ENCODE measurements at regions not wholly inside any gene's neighbourhood (a gene's known extent, or its start where the extent isn't known, plus 50 kb on each side); places are given as distances from the start of the nearest gene placed in this dataset.
"Not testable (repeated sequence)": the region's sequence is repeated elsewhere in the genome, so short reads cannot be mapped to it uniquely, and the experiment has no call there.

DNA sequence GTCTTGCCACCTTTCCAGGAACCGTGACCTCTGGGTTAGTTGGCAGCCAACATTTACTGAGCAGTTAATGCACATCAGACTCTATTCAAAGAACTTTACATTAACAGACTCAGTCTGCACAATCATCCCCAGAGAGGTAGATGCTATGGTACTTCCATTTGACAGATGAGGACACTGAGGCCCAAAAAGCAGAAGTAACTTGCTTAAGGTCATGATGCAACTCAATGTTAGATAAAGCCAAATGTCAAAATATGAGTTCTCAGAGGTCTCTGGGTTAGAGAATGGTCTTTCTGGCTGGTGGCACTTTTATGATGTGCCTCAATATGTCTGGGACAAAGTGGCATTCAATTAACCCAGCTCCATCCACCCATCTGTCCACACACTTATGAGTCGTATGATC, 450.0 kb downstream of the MIAT start:
- no peaks in the 10 kb centered on the region for H3K36me3 Mint-ChIP-seq (ENCODE audit: insufficient read depth, unreplicated experiment)
- no peak overlapping the region for H3K4me3 Mint-ChIP-seq (ENCODE audit: unreplicated experiment)
- peaks cover 35% of the 10 kb centered on the region for H3K4me1 Mint-ChIP-seq (ENCODE audit: insufficient read depth, unreplicated experiment)
- H3K27ac Mint-ChIP-seq (ENCODE audit: low read depth, unreplicated experiment), result no peak overlapping the region
- H3K27me3 Mint-ChIP-seq (ENCODE audit: insufficient read depth, unreplicated experiment), result no peaks in the 10 kb centered on the region
- TF ChIP-seq, protein P1, sequence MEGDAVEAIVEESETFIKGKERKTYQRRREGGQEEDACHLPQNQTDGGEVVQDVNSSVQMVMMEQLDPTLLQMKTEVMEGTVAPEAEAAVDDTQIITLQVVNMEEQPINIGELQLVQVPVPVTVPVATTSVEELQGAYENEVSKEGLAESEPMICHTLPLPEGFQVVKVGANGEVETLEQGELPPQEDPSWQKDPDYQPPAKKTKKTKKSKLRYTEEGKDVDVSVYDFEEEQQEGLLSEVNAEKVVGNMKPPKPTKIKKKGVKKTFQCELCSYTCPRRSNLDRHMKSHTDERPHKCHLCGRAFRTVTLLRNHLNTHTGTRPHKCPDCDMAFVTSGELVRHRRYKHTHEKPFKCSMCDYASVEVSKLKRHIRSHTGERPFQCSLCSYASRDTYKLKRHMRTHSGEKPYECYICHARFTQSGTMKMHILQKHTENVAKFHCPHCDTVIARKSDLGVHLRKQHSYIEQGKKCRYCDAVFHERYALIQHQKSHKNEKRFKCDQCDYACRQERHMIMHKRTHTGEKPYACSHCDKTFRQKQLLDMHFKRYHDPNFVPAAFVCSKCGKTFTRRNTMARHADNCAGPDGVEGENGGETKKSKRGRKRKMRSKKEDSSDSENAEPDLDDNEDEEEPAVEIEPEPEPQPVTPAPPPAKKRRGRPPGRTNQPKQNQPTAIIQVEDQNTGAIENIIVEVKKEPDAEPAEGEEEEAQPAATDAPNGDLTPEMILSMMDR (IDR thresholded peaks at IDR 0.05; ENCODE audit: unreplicated experiment), result no peak
- CTCF ChIA-PET, result no interaction called here
- no peak for DNase-seq (ENCODE audit: unreplicated experiment)
- no TSS peak for BruUV-seq (replicated peaks)
- POLR2A ChIA-PET, result interaction anchor here (1.7 kb wide), 1 partner anchor 27 kb away, joined by 4 read pairs; no protein-coding TSS in a partner anchor
- no peaks in the 10 kb centered on the region for H3K9me3 Mint-ChIP-seq (ENCODE audit: unreplicated experiment)
- intact Hi-C loops (cut with micrococcal nuclease), result no loop called here

GRCh38 chr22:27107824-27108223, 450.4 kb downstream of the MIAT start:
- ChIA-PET CTCF (interaction anchor here (0.5 to 0.6 kb wide), 3 partner anchors 24 to 1626 kb away, joined by 3 to 4 read pairs (median 3); no protein-coding TSS in a partner anchor), POLR2A (interaction anchor here (0.7 to 1.7 kb wide), 3 partner anchors 12 to 1322 kb away, joined by 3 to 4 read pairs (median 3); no protein-coding TSS in a partner anchor)
- intact Hi-C loops (cut with micrococcal nuclease), result no loop called here
- no TSS peak for BruUV-seq (replicated peaks)
- no peaks in the 10 kb centered on the region for H3K9me3 Mint-ChIP-seq (ENCODE audit: unreplicated experiment)
- H3K4me1 Mint-ChIP-seq (ENCODE audit: insufficient read depth, unreplicated experiment), result peaks cover 36% of the 10 kb centered on the region
- H3K27ac Mint-ChIP-seq (ENCODE audit: low read depth, unreplicated experiment), result no peak overlapping the region
- DNase-seq (ENCODE audit: unreplicated experiment), result peak; percentile 95
- H3K36me3 Mint-ChIP-seq (ENCODE audit: insufficient read depth, unreplicated experiment), result no peaks in the 10 kb centered on the region
- no peak overlapping the region for H3K4me3 Mint-ChIP-seq (ENCODE audit: unreplicated experiment)
- TF ChIP-seq, protein P1 (IDR thresholded peaks at IDR 0.05; ENCODE audit: unreplicated experiment), result no peak
- H3K27me3 Mint-ChIP-seq (ENCODE audit: insufficient read depth, unreplicated experiment), result no peaks in the 10 kb centered on the region

- no peaks in the 10 kb centered on the region for H3K36me3 Mint-ChIP-seq (ENCODE audit: insufficient read depth, unreplicated experiment)
- POLR2A ChIA-PET, result interaction anchor here (0.7 to 1.7 kb wide), 4 partner anchors 12 to 1323 kb away, joined by 3 to 4 read pairs (median 3); no protein-coding TSS in a partner anchor
- intact Hi-C loops (cut with micrococcal nuclease), result no loop called here
- no peak overlapping the region for H3K27ac Mint-ChIP-seq (ENCODE audit: low read depth, unreplicated experiment)
- CTCF ChIA-PET, result interaction anchor here (0.5 to 0.6 kb wide), 3 partner anchors 24 to 1625 kb away, joined by 3 to 4 read pairs (median 3); no protein-coding TSS in a partner anchor
- DNase-seq (ENCODE audit: unreplicated experiment), result no peak
- H3K4me3 Mint-ChIP-seq (ENCODE audit: unreplicated experiment), result no peak overlapping the region
- peaks cover 44% of the 10 kb centered on the region for H3K4me1 Mint-ChIP-seq (ENCODE audit: insufficient read depth, unreplicated experiment)
- TF ChIP-seq, protein P1 (IDR thresholded peaks at IDR 0.05; ENCODE audit: unreplicated experiment), result no peak
- no peaks in the 10 kb centered on the region for H3K9me3 Mint-ChIP-seq (ENCODE audit: unreplicated experiment)
- no TSS peak for BruUV-seq (replicated peaks)
- H3K27me3 Mint-ChIP-seq (ENCODE audit: insufficient read depth, unreplicated experiment), result no peaks in the 10 kb centered on the region
These were observed 451.2 kb downstream of the MIAT start for GRCh38 chr22:27108425-27109114.

GRCh38 chr22:27109406-27109805, 452.0 kb downstream of the MIAT start:
- DNase-seq (ENCODE audit: unreplicated experiment); H3K4me3 Mint-ChIP-seq (ENCODE audit: unreplicated experiment); H3K9me3 Mint-ChIP-seq (ENCODE audit: unreplicated experiment); CTCF ChIA-PET; BruUV-seq (replicated peaks); H3K27me3 Mint-ChIP-seq (ENCODE audit: insufficient read depth, unreplicated experiment); H3K27ac Mint-ChIP-seq (ENCODE audit: low read depth, unreplicated experiment); H3K36me3 Mint-ChIP-seq (ENCODE audit: insufficient read depth, unreplicated experiment); intact Hi-C loops (cut with micrococcal nuclease): not testable (repeated sequence)
- peaks cover 46% of the 10 kb centered on the region for H3K4me1 Mint-ChIP-seq (ENCODE audit: insufficient read depth, unreplicated experiment)
- POLR2A ChIA-PET, result interaction anchor here (0.6 to 0.7 kb wide), 2 partner anchors 15 to 171 kb away, joined by 3 read pairs; no protein-coding TSS in a partner anchor
